ENCODE measurements at regions not wholly inside any gene's neighbourhood (a gene's known extent, or its start where the extent isn't known, plus 50 kb on each side); places are given as distances from the start of the nearest gene placed in this dataset.

DNA sequence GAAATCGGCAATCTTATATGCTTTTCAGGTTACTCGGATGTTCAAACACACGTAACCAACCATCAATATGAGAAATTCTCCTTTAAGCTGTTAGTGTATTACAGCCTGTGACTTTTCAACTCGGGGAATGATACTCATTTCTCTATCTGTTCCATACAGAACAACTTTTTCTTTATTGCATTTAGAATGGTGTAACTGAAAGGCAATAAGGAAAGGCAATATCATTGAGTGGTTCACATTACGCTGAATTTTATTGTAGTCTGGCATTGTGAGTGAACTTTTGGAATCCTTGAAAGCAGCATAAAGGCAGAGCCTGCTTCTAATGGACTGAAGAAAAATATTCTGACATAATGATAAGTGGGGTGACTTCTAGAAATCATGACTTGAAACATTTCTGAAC is 54.4 kb upstream of the MEF2C start:
- Mint-ChIP-seq H3K4me3 (no peak overlapping the region), H3K27me3 (no peaks in the 10 kb centered on the region), H3K27ac (no peak overlapping the region), H3K9me3 (no peaks in the 10 kb centered on the region), H3K4me1 (peaks cover 5% of the 10 kb centered on the region)
- ATAC-seq (no peak), DNase-seq (no peak)

DNA sequence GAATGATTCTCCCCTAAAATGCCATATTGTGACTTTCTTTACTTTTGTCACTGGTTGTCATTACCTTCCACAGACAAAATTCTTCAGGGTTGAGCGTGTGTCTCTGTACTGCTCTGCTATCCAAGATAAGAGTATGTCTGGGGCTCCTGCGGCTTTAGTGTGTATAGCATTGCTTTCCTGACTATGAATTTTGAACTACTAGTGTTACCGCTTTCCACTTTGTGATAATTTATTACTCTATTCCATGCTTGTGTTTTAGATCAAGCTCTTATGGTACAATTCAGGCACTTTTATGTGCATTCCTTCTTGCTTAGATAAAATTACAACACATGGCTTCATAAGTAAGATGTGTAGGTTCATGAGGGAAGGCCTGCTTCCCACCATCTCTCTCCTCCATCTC is 51.5 kb upstream of the MEF2C start:
- Mint-ChIP-seq H3K4me3 (no peak overlapping the region), H3K27ac (no peak overlapping the region), H3K9me3 (no peaks in the 10 kb centered on the region), H3K4me1 (no peaks in the 10 kb centered on the region), H3K27me3 (no peaks in the 10 kb centered on the region)
- DNase-seq: no peak
- no peak for ATAC-seq

Data from stimulated activated naive CD8-positive, alpha-beta T cell treated with anti-CD3 and anti-CD28 coated beads, Interleukin-15, amount 100 ng/mL, for 72 hours (primary cell).